Neuronal stem cell (in vitro differentiated cells): ENCODE measurements at regions not wholly inside any gene's neighbourhood (a gene's known extent, or its start where the extent isn't known, plus 50 kb on each side); places are given as distances from the start of the nearest gene placed in this dataset.

Experiments
- DNase-seq: peaks from one replicate; pipeline ENCODE4 v3.0.0-alpha.2; 2013; ENCODE audit warnings: low spot score
- H2AFZ ChIP-seq: one replicate; pipeline ENCODE4 v1.6.1; 2013; ENCODE audit warnings: mild to moderate bottlenecking, low read length, inconsistent platforms
- H2AK5ac ChIP-seq: 2 replicates; pipeline ENCODE4 v1.6.1; 2013; ENCODE audit warnings: low read depth, mild to moderate bottlenecking, inconsistent platforms, low read length, moderate library complexity, mixed read lengths
- H2BK120ac ChIP-seq: 2 replicates; pipeline ENCODE4 v1.6.1; 2013; ENCODE audit warnings: low read depth, mild to moderate bottlenecking, inconsistent platforms, low read length, moderate library complexity, mixed read lengths
- H2BK12ac ChIP-seq: one replicate; pipeline ENCODE4 v1.6.1; 2013; ENCODE audit warnings: low read length, inconsistent platforms
- H2BK15ac ChIP-seq: 2 replicates; pipeline ENCODE4 v1.6.1; 2013; ENCODE audit warnings: mild to moderate bottlenecking, low read length, inconsistent platforms, mixed read lengths
- H2BK5ac ChIP-seq: one replicate; pipeline ENCODE4 v1.6.1; 2013; ENCODE audit warnings: inconsistent platforms, mild to moderate bottlenecking, low read length, moderate library complexity
- H3K14ac ChIP-seq: one replicate; pipeline ENCODE4 v1.6.1; 2013; ENCODE audit warnings: low read length, inconsistent platforms
- H3K18ac ChIP-seq: 2 replicates; pipeline ENCODE4 v1.6.1; 2013; ENCODE audit warnings: low read length, inconsistent platforms
- H3K23ac ChIP-seq: 2 replicates; pipeline ENCODE4 v1.6.1; 2013; ENCODE audit warnings: low read depth, mild to moderate bottlenecking, mixed read lengths, low read length, inconsistent platforms; ENCODE audit not compliant: poor library complexity
- H3K27ac ChIP-seq: replicated peaks from 3 replicates; pipeline ENCODE4 v1.5.1; 2013; ENCODE audit warnings: low read length, inconsistent platforms
- H3K27me3 ChIP-seq, 3 experiments: 2 replicates each; pipeline ENCODE4 v1.6.1; 2013; ENCODE audit warnings: low read length in 3 of 3, mild to moderate bottlenecking in 2 of 3, inconsistent platforms in 1 of 3, low read depth in 1 of 3, mixed read lengths in 1 of 3, moderate library complexity in 1 of 3; ENCODE audit not compliant: control insufficient read depth in 3 of 3, insufficient read depth in 3 of 3
- H3K36me3 ChIP-seq, 2 donors: replicated peaks in 1 of 2; 2 replicates each; pipeline ENCODE4 v1.6.1; 2013; ENCODE audit warnings: low read length in 2 of 2; ENCODE audit not compliant: control insufficient read depth in 2 of 2, insufficient read depth in 2 of 2
- H3K4ac ChIP-seq: 2 replicates; pipeline ENCODE4 v1.6.1; 2013; ENCODE audit warnings: inconsistent platforms, mild to moderate bottlenecking, low read length, moderate library complexity
- H3K4me1 ChIP-seq, 2 donors: 1 replicate in 1 of 2; 2 replicates in 1 of 2; pipeline ENCODE4 v1.6.1; 2013; ENCODE audit warnings: low read length in 2 of 2, low read depth in 1 of 2; ENCODE audit not compliant: control insufficient read depth in 2 of 2, insufficient read depth in 1 of 2
- H3K4me2 ChIP-seq: one replicate; pipeline ENCODE4 v1.6.1; 2013; ENCODE audit warnings: mild to moderate bottlenecking, low read length, inconsistent platforms; ENCODE audit not compliant: insufficient read depth, poor library complexity, severe bottlenecking
- H3K4me3 ChIP-seq, 2 donors: 2 replicates each; pipeline ENCODE4 v1.5.1; 2013; ENCODE audit warnings: low read length in 2 of 2, mild to moderate bottlenecking in 2 of 2, inconsistent platforms in 1 of 2, moderate library complexity in 1 of 2
- H3K79me1 ChIP-seq: one replicate; pipeline ENCODE4 v1.6.1; 2013; ENCODE audit warnings: low read depth, mild to moderate bottlenecking, inconsistent platforms, low read length, moderate library complexity
- H3K9ac ChIP-seq: one replicate; pipeline ENCODE4 v1.6.1; 2013; ENCODE audit warnings: mild to moderate bottlenecking, low read depth, low read length, inconsistent platforms; ENCODE audit not compliant: poor library complexity
- H3K9me3 ChIP-seq, 2 donors: replicated peaks in 1 of 2; 2 replicates each; pipeline versions ENCODE3 to v1.6.1; 2013; ENCODE audit warnings: low read length in 2 of 2, mild to moderate bottlenecking in 2 of 2, inconsistent platforms in 1 of 2, low read depth in 1 of 2, mixed read lengths in 1 of 2, moderate library complexity in 1 of 2; ENCODE audit not compliant: control insufficient read depth in 2 of 2, insufficient read depth in 1 of 2
- H4K8ac ChIP-seq: one replicate; pipeline ENCODE4 v1.6.1; 2013; ENCODE audit warnings: low read depth, mild to moderate bottlenecking, inconsistent platforms, low read length, moderate library complexity
- H4K91ac ChIP-seq: one replicate; pipeline ENCODE4 v1.6.1; 2013; ENCODE audit warnings: low read length, low read depth, mild to moderate bottlenecking, inconsistent platforms; ENCODE audit not compliant: poor library complexity
- WGBS, 2 donors: extraction: QIAGEN DNeasy Blood & Tissue Kit; methylation state at CpG; one replicate each; pipeline ENCODE4 v1.1.7; 2013; ENCODE audit warnings: missing lambda C conversion rate in 2 of 2, mixed read lengths in 1 of 2; ENCODE audit not compliant: insufficient read length in 2 of 2, insufficient replicate concordance in 1 of 2; ENCODE audit errors: extremely low coverage in 2 of 2; 5-methylcytosine and 5-hydroxymethylcytosine counted together

- WGBS, 2 donors = no CpG with 5 or more reads among the region's 3 CpGs
- H4K91ac ChIP-seq = no peak overlapping the region
Observed at GRCh38 chr13:74035896-74036295, 98.3 kb downstream of the KLF12 start.

DNA sequence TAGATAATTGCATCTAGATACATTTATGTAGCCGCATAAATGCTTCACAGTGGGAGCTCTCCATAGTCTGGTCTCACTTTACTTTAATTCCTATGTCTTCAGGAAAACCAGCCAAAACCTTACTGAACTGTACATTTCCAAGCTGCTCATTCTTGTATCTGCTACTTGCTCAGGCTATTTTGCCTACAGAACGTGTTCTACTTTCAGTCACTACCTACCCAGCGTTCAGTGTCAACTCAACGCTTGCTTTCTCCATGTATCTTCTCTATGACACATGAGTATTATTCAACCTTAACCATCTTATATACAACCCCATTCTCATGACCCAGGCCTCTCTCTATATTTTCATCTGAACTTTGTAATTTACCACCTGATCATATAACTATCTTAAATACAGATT lies 101.9 kb downstream of the KLF12 start:
- no peak overlapping the region for H3K18ac ChIP-seq
- H4K91ac ChIP-seq = no peak overlapping the region
- H3K4me1 ChIP-seq = no peaks in the 10 kb centered on the region
- no peak overlapping the region for H3K4me2 ChIP-seq
- no peak overlapping the region for H2AK5ac ChIP-seq
- no peak overlapping the region for H2BK12ac ChIP-seq
- no peak overlapping the region for H2BK15ac ChIP-seq
- no peak overlapping the region for H3K9ac ChIP-seq
- H2BK120ac ChIP-seq = no peak overlapping the region
- H3K27ac ChIP-seq = no peak overlapping the region
- no peak overlapping the region for H3K4me3 ChIP-seq
- no peaks in the 10 kb centered on the region for H3K79me1 ChIP-seq
- H3K36me3 ChIP-seq = no peaks in the 10 kb centered on the region
- H4K8ac ChIP-seq = no peak overlapping the region
- no peaks in the 10 kb centered on the region for H3K27me3 ChIP-seq
- H2BK5ac ChIP-seq = no peak overlapping the region
- WGBS, 2 donors = no CpG with 5 or more reads among the region's 4 CpGs
- no peak overlapping the region for H3K4ac ChIP-seq
- H3K9me3 ChIP-seq = peaks cover 0 to 1% of the 10 kb centered on the region in 2 donors
- H2AFZ ChIP-seq = no peak overlapping the region
- DNase-seq = no peak
- H3K14ac ChIP-seq = no peak overlapping the region
- H3K23ac ChIP-seq = no peak overlapping the region

More at GRCh38 chr13:74035896-74036295, 98.3 kb downstream of the KLF12 start:
- Histone ChIP-seq H3K4me2 (no peak overlapping the region), H2BK120ac (no peak overlapping the region), H2BK12ac (no peak overlapping the region), H3K36me3 (no peaks in the 10 kb centered on the region), H3K23ac (no peak overlapping the region), H3K9ac (no peak overlapping the region), H3K4me3 (no peak overlapping the region), H3K27me3 (no peaks in the 10 kb centered on the region), H3K9me3 (no peaks in the 10 kb centered on the region), H3K4ac (no peak overlapping the region), H3K27ac (no peak overlapping the region), H3K18ac (no peak overlapping the region), H2BK15ac (no peak overlapping the region), H3K79me1 (peaks cover 3% of the 10 kb centered on the region), H3K4me1 (peaks cover 0 to 7% of the 10 kb centered on the region in 2 donors), H2AK5ac (no peak overlapping the region), H3K14ac (no peak overlapping the region), H2BK5ac (no peak overlapping the region), H2AFZ (no peak overlapping the region), H4K8ac (no peak overlapping the region)
- DNase-seq = no peak

DNA sequence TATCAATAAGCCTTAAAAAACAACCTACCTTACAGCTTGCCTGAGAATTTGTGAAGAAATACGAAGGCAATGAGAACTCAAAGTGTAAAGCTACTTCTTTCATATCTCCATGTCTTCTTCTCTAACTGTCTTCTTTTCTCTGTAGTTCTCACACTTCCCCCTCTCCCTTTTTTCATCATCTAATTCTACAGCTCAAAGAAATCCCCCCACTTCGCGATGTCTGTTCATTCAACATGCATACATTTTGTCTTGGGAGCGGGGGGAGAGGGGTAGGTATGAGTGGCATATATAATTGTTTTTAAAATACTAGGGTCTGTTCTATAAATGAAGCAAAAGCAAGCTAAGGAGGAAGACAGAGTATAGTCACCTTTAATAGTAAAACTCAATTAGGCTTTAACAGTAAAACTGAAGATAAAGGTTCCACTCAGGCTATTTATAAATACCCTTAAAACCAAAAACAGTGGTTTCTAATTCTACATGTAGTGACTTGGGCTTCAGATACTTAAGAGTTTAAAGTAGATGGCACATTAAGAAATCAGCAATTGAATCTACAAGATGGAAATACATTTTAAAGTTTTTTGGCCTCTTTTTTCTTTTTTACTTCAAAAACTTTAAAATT lies 106.9 kb downstream of the KLF12 start:
- Histone ChIP-seq H3K4me1 (peaks cover 0 to 11% of the 10 kb centered on the region in 2 donors), H2BK5ac (no peak overlapping the region), H3K27ac (no peak overlapping the region), H4K8ac (no peak overlapping the region), H2BK12ac (no peak overlapping the region), H3K36me3 (peaks cover 0 to 14% of the 10 kb centered on the region in 2 donors), H4K91ac (no peak overlapping the region), H2AK5ac (no peak overlapping the region), H3K18ac (no peak overlapping the region), H3K4me3 (peak overlapping the region in 1 of 2 donors; percentile 11), H3K4me2 (no peak overlapping the region), H2AFZ (peak overlapping the region; percentile 51), H3K14ac (no peak overlapping the region), H3K9ac (no peak overlapping the region), H3K23ac (no peak overlapping the region), H3K9me3 (peaks cover 1 to 16% of the 10 kb centered on the region in 2 donors), H2BK120ac (no peak overlapping the region), H3K27me3 (no peaks in the 10 kb centered on the region), H3K79me1 (no peaks in the 10 kb centered on the region), H3K4ac (no peak overlapping the region), H2BK15ac (no peak overlapping the region)
- no CpG with 5 or more reads among the region's 4 CpGs for WGBS, 2 donors
- DNase-seq = no peak

GRCh38 chr13:74026753-74027152 lies 107.5 kb downstream of the KLF12 start:
- no CpG with 5 or more reads among the region's 4 CpGs for WGBS, 2 donors
- Histone ChIP-seq H3K27me3 (no peaks in the 10 kb centered on the region), H2AK5ac (no peak overlapping the region), H3K18ac (no peak overlapping the region), H3K23ac (no peak overlapping the region), H3K36me3 (peaks cover 0 to 19% of the 10 kb centered on the region in 2 donors), H3K79me1 (no peaks in the 10 kb centered on the region), H3K27ac (no peak overlapping the region), H3K9me3 (peaks cover 1 to 21% of the 10 kb centered on the region in 2 donors), H3K9ac (no peak overlapping the region), H2BK12ac (no peak overlapping the region), H2BK120ac (no peak overlapping the region), H3K4me1 (peaks cover 0 to 11% of the 10 kb centered on the region in 2 donors), H2BK15ac (no peak overlapping the region), H3K4me3 (peak overlapping the region in 1 of 2 donors; percentile 11), H3K14ac (no peak overlapping the region), H4K8ac (no peak overlapping the region), H3K4me2 (no peak overlapping the region), H3K4ac (no peak overlapping the region), H2BK5ac (no peak overlapping the region), H2AFZ (peak overlapping the region; percentile 51), H4K91ac (no peak overlapping the region)
- DNase-seq = no peak
